WI38 (cell line): ENCODE measurements at regions not wholly inside any gene's neighbourhood (a gene's known extent, or its start where the extent isn't known, plus 50 kb on each side); places are given as distances from the start of the nearest gene placed in this dataset.

Experiments used
- H3K4me3 ChIP-seq: 2 replicates; pipeline ENCODE4 v1.5.1; 2011; ENCODE audit warnings: low read depth, mild to moderate bottlenecking, control low read depth, low read length
- CTCF ChIP-seq: IDR thresholded peaks from 2 replicates; pipeline ENCODE4 v1.5.1; 2012; ENCODE audit warnings: low read depth, mild to moderate bottlenecking, control low read depth, low read length

DNA sequence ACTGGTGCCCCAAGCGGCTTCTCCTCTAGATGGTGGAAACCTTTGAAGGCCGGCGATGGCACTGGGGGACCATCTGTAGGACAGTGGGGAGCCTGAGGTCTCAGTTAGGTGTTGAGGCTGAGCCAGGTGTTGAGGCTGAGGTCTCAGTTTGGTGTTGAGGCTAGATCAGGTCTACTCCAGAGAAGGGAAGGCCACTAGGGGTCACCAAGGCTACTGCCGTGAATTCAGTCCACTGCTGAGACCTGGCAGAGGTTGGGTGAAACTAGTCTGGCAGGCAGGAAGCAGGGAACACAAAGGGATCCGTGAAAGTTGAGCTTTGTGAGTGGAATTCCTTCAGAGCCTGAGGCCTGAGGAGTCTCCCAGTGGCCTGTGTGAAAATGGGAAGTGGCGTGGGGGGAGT, 123.8 kb upstream of the FGF3 start:
- peak; percentile 36; the same call in 1 of the 2 replicates for TF ChIP-seq CTCF
- no peak overlapping the region for H3K4me3 ChIP-seq

GRCh38 chr11:69943506-69943905, 124.3 kb upstream of the FGF3 start:
- no peak for TF ChIP-seq CTCF
- no peak overlapping the region for H3K4me3 ChIP-seq

DNA sequence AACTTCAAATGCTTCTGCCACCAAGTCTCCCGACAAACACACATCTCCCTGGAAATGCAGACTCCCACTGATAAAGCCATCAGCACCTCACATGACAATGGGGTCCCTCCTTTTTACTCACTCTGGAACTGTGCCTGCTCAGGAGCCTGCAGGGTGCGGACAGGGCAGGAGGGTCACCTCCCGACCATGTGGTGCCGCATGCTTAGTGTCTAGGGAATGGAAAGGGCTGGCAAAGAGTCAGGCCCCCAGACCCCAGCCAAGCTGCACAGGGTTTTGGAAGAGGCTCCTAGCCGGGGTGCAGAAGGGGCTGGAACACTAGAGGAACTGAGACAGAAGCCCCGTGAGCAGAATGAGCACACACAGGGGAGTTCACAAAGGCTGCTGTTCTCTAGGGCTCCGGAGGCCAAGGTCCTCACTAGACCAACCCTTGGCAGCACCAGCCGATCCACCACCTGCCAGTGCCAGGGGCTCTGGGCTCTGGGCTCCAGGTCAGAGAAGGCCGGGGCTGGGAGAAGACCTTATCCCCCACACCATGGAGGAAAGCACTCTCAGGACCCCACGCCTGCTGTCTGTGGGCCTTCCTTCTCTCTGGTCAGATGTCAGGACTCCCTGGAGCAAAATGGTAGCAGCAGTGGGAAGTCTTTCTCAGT, 125.1 kb upstream of the FGF3 start:
- no peak for TF ChIP-seq CTCF

DNA sequence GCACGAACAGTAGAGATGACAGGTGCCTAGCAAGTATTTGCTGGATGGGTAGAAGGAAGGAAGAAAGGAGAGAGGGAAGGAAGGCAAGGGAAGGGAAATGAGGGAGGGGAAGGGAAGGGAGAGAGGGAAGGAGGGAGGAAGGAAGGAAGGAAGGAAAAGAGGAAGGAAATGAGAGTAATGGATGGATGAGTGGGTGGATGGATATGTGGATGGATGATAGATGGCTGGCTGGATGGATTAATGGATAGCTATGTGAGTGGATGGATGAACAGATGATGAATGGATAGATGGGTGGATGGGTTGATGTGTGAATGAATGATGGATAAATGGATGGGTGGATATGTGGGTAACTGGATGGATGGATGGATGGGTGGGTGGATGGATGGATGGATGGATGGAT, 125.9 kb upstream of the FGF3 start:
- TF ChIP-seq CTCF, result no peak
- H3K4me3 ChIP-seq, result no peak overlapping the region

More for the DNA sequence above, 125.1 kb upstream of the FGF3 start:
- no peak overlapping the region for H3K4me3 ChIP-seq

GRCh38 chr11:69947059-69947792, 128.0 kb upstream of the FGF3 start:
- no peak overlapping the region for H3K4me3 ChIP-seq
- no peak for TF ChIP-seq CTCF

DNA sequence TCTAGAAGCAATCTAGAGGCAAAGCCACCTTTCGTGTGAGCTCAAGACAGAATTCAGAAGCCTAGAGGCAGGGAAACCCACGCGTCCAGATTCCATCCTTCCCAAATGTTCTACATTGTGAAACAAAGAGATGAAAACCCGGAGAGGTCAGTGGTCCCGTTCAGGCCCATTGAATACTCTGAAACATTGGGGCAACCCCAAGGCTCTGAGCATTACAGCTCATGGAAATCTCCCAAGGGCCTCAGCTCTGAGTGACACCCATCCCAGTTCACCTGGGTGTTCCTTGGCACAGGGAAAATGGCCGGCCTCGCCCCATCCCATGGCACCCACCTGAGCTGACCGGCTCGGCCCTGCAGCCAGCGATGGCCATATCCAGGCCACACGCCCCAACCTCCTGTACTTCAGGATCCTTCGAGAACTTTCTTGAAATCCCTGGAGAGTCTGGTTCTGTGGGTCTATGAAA, 128.6 kb upstream of the FGF3 start:
- TF ChIP-seq CTCF, result no peak
- H3K4me3 ChIP-seq, result no peak overlapping the region
